MM.1S (cell line): ENCODE measurements at regions not wholly inside any gene's neighbourhood (a gene's known extent, or its start where the extent isn't known, plus 50 kb on each side); places are given as distances from the start of the nearest gene placed in this dataset.

Experiments
- DNase-seq: peaks from one replicate; pipeline ENCODE4 v3.0.0-alpha.2; 2015
- H2AFZ ChIP-seq: fragments of 300-600 bp; sonication (generic); 2 replicates; pipeline ENCODE4 v1.6.0; 2016; ENCODE audit warnings: antibody characterized with exemption, low read length
- H3F3A ChIP-seq: fragments of 300-600 bp; sonication (generic); 2 replicates; pipeline ENCODE4 v1.6.1; 2016; ENCODE audit warnings: mild to moderate bottlenecking, antibody characterized with exemption, low read length, moderate library complexity, mixed read lengths; ENCODE audit not compliant: insufficient read depth
- H3K27ac ChIP-seq: fragments of 300-600 bp; sonication (generic); 2 replicates; pipeline ENCODE4 v1.5.1; 2016; ENCODE audit warnings: mild to moderate bottlenecking, low read length
- H3K27me3 ChIP-seq: fragments of 300-600 bp; sonication (generic); replicated peaks from 2 replicates; pipeline ENCODE4 v1.6.0; 2016; ENCODE audit warnings: low read length; ENCODE audit not compliant: insufficient read depth
- H3K36me3 ChIP-seq: fragments of 300-600 bp; sonication (generic); replicated peaks from 2 replicates; pipeline ENCODE4 v1.6.1; 2016; ENCODE audit warnings: mild to moderate bottlenecking, low read length, mixed read lengths; ENCODE audit not compliant: insufficient read depth
- H3K4me1 ChIP-seq: fragments of 300-600 bp; sonication (generic); 2 replicates; pipeline ENCODE4 v1.6.1; 2016; ENCODE audit warnings: low read length, mixed read lengths
- H3K4me2 ChIP-seq: fragments of 300-600 bp; sonication (generic); 2 replicates; pipeline ENCODE4 v1.6.0; 2016; ENCODE audit warnings: low read depth, low read length
- H3K4me3 ChIP-seq: fragments of 300-600 bp; sonication (generic); 2 replicates; pipeline ENCODE4 v1.5.1; 2016; ENCODE audit warnings: low read length, mixed read lengths
- H3K79me2 ChIP-seq: fragments of 300-600 bp; sonication (generic); 2 replicates; pipeline ENCODE4 v1.6.1; 2016; ENCODE audit warnings: mixed run types, low read length, mixed read lengths
- H3K9ac ChIP-seq: fragments of 300-600 bp; sonication (generic); 2 replicates; pipeline ENCODE4 v1.6.1; 2016; ENCODE audit warnings: low read length, mixed read lengths
- H3K9me2 ChIP-seq: fragments of 300-600 bp; sonication (generic); replicated peaks from 2 replicates; pipeline ENCODE4 v1.6.1; 2016; ENCODE audit warnings: mild to moderate bottlenecking, low read length, mixed read lengths; ENCODE audit not compliant: insufficient read depth
- H3K9me3 ChIP-seq: fragments of 300-600 bp; sonication (generic); replicated peaks from 2 replicates; pipeline ENCODE4 v1.6.1; 2016; ENCODE audit warnings: mild to moderate bottlenecking, low read length, mixed read lengths; ENCODE audit not compliant: insufficient read depth
- H4K20me1 ChIP-seq: fragments of 300-600 bp; sonication (generic); 2 replicates; pipeline ENCODE4 v1.6.1; 2016; ENCODE audit warnings: mild to moderate bottlenecking, low read length, moderate library complexity, mixed read lengths; ENCODE audit not compliant: insufficient read depth
- CTCF ChIP-seq: fragments of 300-600 bp; sonication (generic); IDR thresholded peaks from 2 replicates; pipeline ENCODE4 v1.5.1; 2016; ENCODE audit warnings: antibody characterized with exemption, low read length, mixed read lengths
- EZH2 ChIP-seq: fragments of 300-600 bp; sonication (generic); optimal IDR thresholded peaks from 2 replicates; pipeline ENCODE3; 2017; ENCODE audit warnings: low read depth, mild to moderate bottlenecking, antibody characterized with exemption, low read length, mixed read lengths
- EZH2phosphoT487 ChIP-seq: fragments of 300-600 bp; sonication (generic); IDR thresholded peaks from 2 replicates; pipeline ENCODE4 v1.6.1; 2018; ENCODE audit warnings: antibody characterized with exemption, low read length

DNA sequence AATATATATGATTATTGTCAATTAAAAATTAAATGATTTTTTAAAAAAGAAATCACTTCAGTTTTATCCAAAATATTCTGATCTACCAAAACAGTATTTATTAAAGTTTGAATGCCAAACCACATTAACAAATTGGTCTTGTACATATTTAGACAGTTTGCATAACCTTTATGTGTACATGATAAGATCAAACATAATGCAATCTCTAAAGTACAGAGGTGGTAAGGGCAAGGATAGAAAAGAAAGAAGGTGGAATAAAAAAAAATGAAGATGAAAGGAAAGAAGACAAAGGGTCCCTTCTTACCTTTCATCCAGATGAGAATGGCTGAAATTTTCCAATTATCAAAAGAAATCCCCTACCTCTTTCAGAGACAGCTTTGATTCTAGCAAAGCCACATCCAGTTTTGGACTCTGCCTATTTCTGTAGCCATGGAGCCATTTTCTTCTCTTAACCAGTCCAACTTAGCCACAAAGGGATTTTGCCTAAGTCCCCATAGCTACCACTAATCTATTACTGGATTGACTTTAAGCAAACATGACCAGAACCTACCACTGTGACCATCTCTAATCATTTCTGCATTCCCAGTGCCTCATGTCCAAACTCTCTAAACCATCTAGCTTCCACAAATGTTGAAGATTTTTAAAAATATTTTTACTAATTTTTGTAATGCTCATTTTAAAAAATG lies 133.3 kb upstream of the TRPM3 start:
- Histone ChIP-seq H2AFZ (no peak overlapping the region), H3K9me3 (no peaks in the 10 kb centered on the region), H3K27me3 (no peaks in the 10 kb centered on the region), H3F3A (no peaks in the 10 kb centered on the region), H3K9me2 (no peaks in the 10 kb centered on the region), H3K27ac (no peak overlapping the region), H3K36me3 (no peaks in the 10 kb centered on the region), H3K4me1 (no peaks in the 10 kb centered on the region), H4K20me1 (no peaks in the 10 kb centered on the region), H3K79me2 (no peaks in the 10 kb centered on the region), H3K4me3 (no peak overlapping the region), H3K9ac (no peak overlapping the region), H3K4me2 (no peak overlapping the region)
- no peak for DNase-seq
- TF ChIP-seq EZH2, result no peak

DNA sequence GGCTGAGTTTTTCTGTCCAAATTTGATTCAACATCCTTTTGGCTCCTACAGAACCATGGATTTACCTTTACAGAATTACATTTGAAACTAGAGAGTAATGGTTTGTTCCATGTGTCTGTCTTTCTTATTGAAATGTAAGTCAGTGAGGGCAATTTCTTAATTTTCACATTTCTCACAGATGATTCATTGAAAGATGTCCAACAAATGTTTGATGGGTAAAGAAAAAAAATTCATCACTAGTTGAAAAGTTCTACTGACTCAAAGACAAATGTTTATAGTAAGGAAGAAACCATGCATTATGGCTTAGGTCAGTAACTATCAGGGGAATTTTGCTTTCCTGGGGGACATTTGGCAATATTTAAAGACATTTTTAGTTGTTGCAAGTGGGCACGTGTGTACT lies 131.6 kb upstream of the TRPM3 start:
- H3K9me3 ChIP-seq, result no peaks in the 10 kb centered on the region
- no peaks in the 10 kb centered on the region for H3K79me2 ChIP-seq
- no peaks in the 10 kb centered on the region for H3K9me2 ChIP-seq
- TF ChIP-seq EZH2phosphoT487 (no peak), CTCF (no peak), EZH2 (no peak)
- no peaks in the 10 kb centered on the region for H3K27me3 ChIP-seq
- no peak overlapping the region for H3K27ac ChIP-seq
- H2AFZ ChIP-seq, result no peak overlapping the region
- H3K36me3 ChIP-seq, result no peaks in the 10 kb centered on the region
- no peaks in the 10 kb centered on the region for H3K4me1 ChIP-seq
- no peaks in the 10 kb centered on the region for H4K20me1 ChIP-seq
- no peaks in the 10 kb centered on the region for H3F3A ChIP-seq
- H3K4me3 ChIP-seq, result no peak overlapping the region
- no peak overlapping the region for H3K4me2 ChIP-seq
- no peak for DNase-seq
- no peak overlapping the region for H3K9ac ChIP-seq

DNA sequence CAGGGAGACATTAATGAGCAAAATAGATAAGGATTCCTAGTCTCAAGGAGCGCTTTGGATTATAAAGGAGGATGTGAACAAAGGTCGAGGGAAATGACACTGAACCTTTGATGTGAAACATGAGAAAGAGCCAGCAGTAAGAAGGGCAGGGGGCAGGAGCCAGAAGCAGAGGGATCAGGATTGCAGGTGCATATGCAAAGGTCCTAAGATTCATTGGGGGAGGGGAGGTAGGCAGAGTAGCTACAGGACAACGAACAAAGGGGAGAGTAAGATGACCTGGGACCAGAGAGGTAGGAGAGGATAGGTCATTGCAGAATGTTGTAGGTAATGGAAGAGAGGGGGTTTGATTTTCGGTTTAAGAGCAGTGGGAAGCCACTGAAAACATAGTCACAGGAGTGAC lies 129.2 kb upstream of the TRPM3 start:
- DNase-seq, result no peak
- Histone ChIP-seq H3K27me3 (no peaks in the 10 kb centered on the region), H3K4me3 (no peak overlapping the region), H3K79me2 (no peaks in the 10 kb centered on the region), H3K9ac (no peak overlapping the region), H4K20me1 (no peaks in the 10 kb centered on the region), H3F3A (no peaks in the 10 kb centered on the region), H3K27ac (no peak overlapping the region), H2AFZ (no peak overlapping the region), H3K9me2 (no peaks in the 10 kb centered on the region), H3K4me2 (no peak overlapping the region), H3K36me3 (no peaks in the 10 kb centered on the region), H3K4me1 (no peaks in the 10 kb centered on the region), H3K9me3 (no peaks in the 10 kb centered on the region)
- TF ChIP-seq EZH2 (no peak), EZH2phosphoT487 (no peak), CTCF (no peak)

GRCh38 chr9:71249729-71250317 lies 128.4 kb upstream of the TRPM3 start:
- no peak overlapping the region for H3K4me3 ChIP-seq
- H3K79me2 ChIP-seq, result no peaks in the 10 kb centered on the region
- H4K20me1 ChIP-seq, result no peaks in the 10 kb centered on the region
- no peak overlapping the region for H3K9ac ChIP-seq
- no peaks in the 10 kb centered on the region for H3K36me3 ChIP-seq
- no peak for TF ChIP-seq EZH2phosphoT487
- no peak for TF ChIP-seq EZH2
- peak; percentile 91 for TF ChIP-seq CTCF
- no peaks in the 10 kb centered on the region for H3K9me3 ChIP-seq
- H3K4me2 ChIP-seq, result no peak overlapping the region
- no peak overlapping the region for H3K27ac ChIP-seq
- H3F3A ChIP-seq, result no peaks in the 10 kb centered on the region
- no peaks in the 10 kb centered on the region for H3K4me1 ChIP-seq
- no peak overlapping the region for H2AFZ ChIP-seq
- peak; percentile 63 for DNase-seq
- H3K9me2 ChIP-seq, result no peaks in the 10 kb centered on the region
- H3K27me3 ChIP-seq, result no peaks in the 10 kb centered on the region
